Activated CD4-positive, CD25-positive, alpha-beta regulatory T cell treated with anti-CD3 and anti-CD28 coated beads, Interleukin-2, amount 50 U/mL, for 72 hours (primary cell): ENCODE measurements at regions not wholly inside any gene's neighbourhood (a gene's known extent, or its start where the extent isn't known, plus 50 kb on each side); places are given as distances from the start of the nearest gene placed in this dataset.

Experiments
- DNase-seq: peaks from one replicate; pipeline ENCODE4 v3.0.0; 2021

- no peak for DNase-seq
Observed at GRCh38 chr2:121972203-121972602, 216.8 kb downstream of the TSN start.

GRCh38 chr2:121974897-121975661, 219.6 kb downstream of the TSN start:
- DNase-seq = peak; percentile 44

GRCh38 chr2:121976926-121977325, 221.5 kb downstream of the TSN start:
- DNase-seq = no peak

GRCh38 chr2:121977326-121977725, 221.9 kb downstream of the TSN start:
- DNase-seq = no peak

GRCh38 chr2:121992700-121993099, 237.2 kb downstream of the TSN start:
- no peak for DNase-seq

GRCh38 chr2:121993682-121994081, 238.2 kb downstream of the TSN start:
- DNase-seq = no peak

- no peak for DNase-seq
Observed at GRCh38 chr2:121994238-121995206, 239.1 kb downstream of the TSN start.

GRCh38 chr2:121998751-121999150, 243.3 kb downstream of the TSN start:
- no peak for DNase-seq

- DNase-seq = no peak
Observed at GRCh38 chr2:121999264-121999663, 243.8 kb downstream of the TSN start.

GRCh38 chr2:122000556-122001340, 245.3 kb downstream of the TSN start:
- no peak for DNase-seq

- DNase-seq = no peak
Observed at GRCh38 chr2:122001441-122001874, 246.0 kb downstream of the TSN start.

- no peak for DNase-seq
Observed at GRCh38 chr2:122003196-122003940, 247.9 kb downstream of the TSN start.

- no peak for DNase-seq
Observed at GRCh38 chr2:122007126-122007525, 251.7 kb downstream of the TSN start.

- DNase-seq = no peak
Observed at GRCh38 chr2:122007577-122007976, 252.1 kb downstream of the TSN start.

- DNase-seq = no peak
Observed at GRCh38 chr2:122009561-122009960, 254.1 kb downstream of the TSN start.

GRCh38 chr2:122011493-122012270, 256.2 kb downstream of the TSN start:
- DNase-seq = no peak

GRCh38 chr2:122018736-122019135, 263.3 kb downstream of the TSN start:
- no peak for DNase-seq

GRCh38 chr2:122019724-122020123, 264.3 kb downstream of the TSN start:
- DNase-seq = no peak

- no peak for DNase-seq
Observed at GRCh38 chr2:122020377-122020776, 264.9 kb downstream of the TSN start.

GRCh38 chr2:122021941-122022340, 266.5 kb downstream of the TSN start:
- DNase-seq = no peak

- no peak for DNase-seq
Observed at GRCh38 chr2:122022531-122022930, 267.1 kb downstream of the TSN start.
